ENCODE measurements at regions not wholly inside any gene's neighbourhood (a gene's known extent, or its start where the extent isn't known, plus 50 kb on each side); places are given as distances from the start of the nearest gene placed in this dataset.

DNA sequence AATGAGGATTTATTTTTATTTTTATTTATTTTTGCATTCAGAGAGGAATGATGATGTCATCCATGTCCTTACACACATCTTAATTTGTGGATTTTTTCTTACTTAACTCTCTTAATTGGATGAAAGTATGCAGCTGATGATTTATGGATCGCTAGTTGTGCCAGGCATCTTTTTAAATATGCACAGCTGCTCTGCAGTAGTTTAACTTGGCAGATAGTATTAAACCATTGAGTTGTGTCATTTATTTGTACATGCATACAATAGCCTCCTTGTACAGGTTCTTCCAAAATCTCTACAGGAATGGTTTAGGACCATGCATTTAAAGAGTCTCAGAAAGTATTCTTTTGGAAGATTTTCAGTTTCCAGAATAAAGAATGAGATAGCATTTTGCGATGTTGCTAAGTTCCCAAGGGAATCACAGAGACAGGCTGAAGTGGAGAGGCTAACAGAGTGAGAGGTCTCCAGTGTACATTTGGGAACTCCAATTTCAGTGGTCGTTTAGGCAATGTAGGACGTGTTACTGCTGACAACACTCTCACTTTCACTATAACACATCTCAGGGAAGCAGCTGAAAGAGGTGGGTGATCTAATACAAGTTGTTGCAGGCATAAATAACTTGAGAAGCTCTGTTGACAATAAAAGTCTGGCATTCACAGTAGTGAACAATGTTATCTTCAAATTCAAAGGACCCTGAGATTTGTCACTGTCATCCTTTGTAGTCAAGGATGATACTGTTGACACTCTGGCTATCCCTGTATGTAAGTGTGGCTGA lies 49.9 kb upstream of the SCRG1 start:
- Histone ChIP-seq H3K14ac (ENCODE audit: insufficient read length) (no peak overlapping the region), H3K9me3 (ENCODE audit: insufficient read depth in 2 of 2, low read depth in 1 of 2, low read length in 1 of 2) (no peaks in the 10 kb centered on the region), H2AK5ac (ENCODE audit: low read depth, low read length) (no peak overlapping the region), H3K4ac (replicated peaks; ENCODE audit: insufficient read length, low read depth, low read length) (no peak overlapping the region), H3K23me2 (ENCODE audit: low read depth, low read length) (no peaks in the 10 kb centered on the region), H3K4me3 (ENCODE audit: extremely low read depth in 1 of 4, insufficient read depth in 2 of 4, low read depth in 3 of 4, low read length in 4 of 4) (no peak overlapping the region), H3K79me1 (ENCODE audit: low read depth, low read length) (no peaks in the 10 kb centered on the region), H2BK120ac (replicated peaks; ENCODE audit: low read depth, low read length) (no peak overlapping the region), H3K27ac (ENCODE audit: low read depth, low read length) (no peak overlapping the region), H3K79me2 (ENCODE audit: control insufficient read depth in 1 of 2, insufficient read depth in 2 of 2, low read length in 2 of 2) (no peaks in the 10 kb centered on the region), H4K91ac (replicated peaks; ENCODE audit: insufficient read length, low read length) (no peak overlapping the region), H3K9ac (replicated peaks in 1 of 4; ENCODE audit: extremely low read depth in 1 of 4, low read depth in 3 of 4, low read length in 3 of 4) (no peak overlapping the region), H3K27me3 (replicated peaks in 1 of 4; ENCODE audit: control insufficient read depth in 3 of 4, extremely low read depth in 1 of 4, insufficient read depth in 3 of 4, low read length in 3 of 4) (no peaks in the 10 kb centered on the region), H3K36me3 (ENCODE audit: control insufficient read depth in 2 of 4, insufficient read depth in 4 of 4, low read length in 3 of 4) (no peaks in the 10 kb centered on the region), H3K23ac (ENCODE audit: insufficient read length) (no peak overlapping the region), H4K20me1 (replicated peaks in 1 of 2; ENCODE audit: control insufficient read depth in 1 of 2, insufficient read depth in 2 of 2, low read length in 2 of 2) (no peaks in the 10 kb centered on the region), H2BK5ac (ENCODE audit: low read depth, low read length) (no peak overlapping the region), H3K56ac (replicated peaks; ENCODE audit: insufficient read length, low read depth, low read length) (no peak overlapping the region), H2BK15ac (ENCODE audit: low read length) (no peak overlapping the region), H2BK12ac (ENCODE audit: low read depth, low read length) (no peak overlapping the region), H4K5ac (ENCODE audit: insufficient read length, low read depth, low read length) (no peak overlapping the region), H4K8ac (ENCODE audit: extremely low read depth, insufficient read depth, low read length) (no peak overlapping the region), H2BK20ac (ENCODE audit: low read length) (no peak overlapping the region), H3K4me1 (replicated peaks in 1 of 4; ENCODE audit: control insufficient read depth in 3 of 4, insufficient read depth in 4 of 4, low read length in 3 of 4) (no peaks in the 10 kb centered on the region), H2AFZ (ENCODE audit: low read length) (no peak overlapping the region), H3K18ac (ENCODE audit: extremely low read depth, low read length) (no peak overlapping the region), H3K4me2 (ENCODE audit: insufficient read depth in 1 of 2, low read depth in 2 of 2, low read length in 2 of 2) (no peak overlapping the region)
- 83% methylated on average over 4 of the region's 4 CpGs; no CpG with 5 or more reads in 1 of the 2 experiments for WGBS, 2 experiments (ENCODE audit: extremely low coverage in 1 of 2, insufficient coverage in 1 of 2, insufficient read length in 1 of 2, insufficient replicate concordance in 2 of 2, low coverage in 1 of 2, low lambda C conversion rate in 2 of 2, missing lambda C conversion rate in 1 of 2)
- CTCF ChIA-PET (ENCODE audit: partially characterized antibody), result interaction anchor here (0.8 to 1.2 kb wide), 3 partner anchors 11 to 28 kb away, joined by 3 to 4 read pairs (median 4); no protein-coding TSS in a partner anchor
- POLR2A ChIA-PET (ENCODE audit: partially characterized antibody), result no interaction called here
- DNase-seq (ENCODE audit: low read depth in 1 of 2, low spot score in 2 of 2) (no peak), FAIRE-seq (no peak)
- TF ChIP-seq, protein P1, sequence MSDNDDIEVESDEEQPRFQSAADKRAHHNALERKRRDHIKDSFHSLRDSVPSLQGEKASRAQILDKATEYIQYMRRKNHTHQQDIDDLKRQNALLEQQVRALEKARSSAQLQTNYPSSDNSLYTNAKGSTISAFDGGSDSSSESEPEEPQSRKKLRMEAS (IDR thresholded peaks at IDR 0.05), result no peak
- TF ChIP-seq, protein P2, sequence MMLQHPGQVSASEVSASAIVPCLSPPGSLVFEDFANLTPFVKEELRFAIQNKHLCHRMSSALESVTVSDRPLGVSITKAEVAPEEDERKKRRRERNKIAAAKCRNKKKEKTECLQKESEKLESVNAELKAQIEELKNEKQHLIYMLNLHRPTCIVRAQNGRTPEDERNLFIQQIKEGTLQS (IDR thresholded peaks at IDR 0.05; ENCODE audit: insufficient read depth, low read depth, low read length), result no peak
- no peak for TF ChIP-seq SP4 (IDR thresholded peaks at IDR 0.05; ENCODE audit: low read length)
- no peak for TF ChIP-seq EZH2 (IDR thresholded peaks at IDR 0.05; ENCODE audit: low read depth, low read length, severe bottlenecking)
- TF ChIP-seq GABPA (IDR thresholded peaks at IDR 0.05; ENCODE audit: borderline replicate concordance, insufficient read depth, low read length), result no peak
- no peak for TF ChIP-seq CTBP2 (IDR thresholded peaks at IDR 0.05; ENCODE audit: borderline replicate concordance, insufficient read depth, insufficient read length, low read length)
- no peak for TF ChIP-seq POU5F1 (IDR thresholded peaks at IDR 0.05; ENCODE audit: low read depth, low read length)
- no peak for TF ChIP-seq TEAD4 (IDR thresholded peaks at IDR 0.05; ENCODE audit: low read depth, low read length)
- no peak for TF ChIP-seq HDAC2 (IDR thresholded peaks at IDR 0.05; ENCODE audit: borderline replicate concordance in 1 of 2, low read depth in 2 of 2, low read length in 2 of 2)
- no peak for TF ChIP-seq NANOG (IDR thresholded peaks at IDR 0.05; ENCODE audit: insufficient read depth, low read depth, low read length, poor library complexity, severe bottlenecking)
- TF ChIP-seq CHD1 (IDR thresholded peaks at IDR 0.05; ENCODE audit: low read depth, low read length), result no peak
- no peak for TF ChIP-seq CEBPB (IDR thresholded peaks at IDR 0.05; ENCODE audit: low read depth, low read length)

Measured in H1 (cell line).